GM23338 (cell line): ENCODE measurements at regions not wholly inside any gene's neighbourhood (a gene's known extent, or its start where the extent isn't known, plus 50 kb on each side); places are given as distances from the start of the nearest gene placed in this dataset.

Experiments used
- ATAC-seq: fragments of 200-7000 bp; cut with Tn5 transposase; 3 replicates; pipeline ENCODE4 v1.9.1; 2020
- DNase-seq: peaks from one replicate; pipeline ENCODE4 v3.0.0-alpha.2; 2015; ENCODE audit warnings: low spot score
- H2AFZ ChIP-seq: fragments of 200-600 bp; sonication (generic); 2 replicates; pipeline ENCODE4 v1.8.0; 2016; ENCODE audit warnings: antibody characterized with exemption, mild to moderate bottlenecking, moderate library complexity
- H3F3A ChIP-seq: fragments of 200-600 bp; sonication (generic); replicated peaks from 2 replicates; pipeline ENCODE4 v1.8.0; 2017; ENCODE audit warnings: antibody characterized with exemption, mixed run types, low read depth
- H3K27ac ChIP-seq: fragments of 200-600 bp; sonication (generic); 2 replicates; pipeline ENCODE4 v1.6.1; 2016; ENCODE audit warnings: low read depth
- H3K27me3 ChIP-seq: fragments of 200-600 bp; sonication (generic); 2 replicates; pipeline ENCODE4 v1.8.0; 2016; ENCODE audit warnings: mild to moderate bottlenecking, mixed run types, moderate library complexity; ENCODE audit not compliant: insufficient read depth
- H3K36me3 ChIP-seq: fragments of 200-600 bp; sonication (generic); 2 replicates; pipeline ENCODE4 v1.8.0; 2016; ENCODE audit warnings: mild to moderate bottlenecking; ENCODE audit not compliant: insufficient read depth
- H3K4me1 ChIP-seq: fragments of 200-600 bp; sonication (generic); 2 replicates; pipeline ENCODE4 v1.8.0; 2016; ENCODE audit warnings: mild to moderate bottlenecking, moderate library complexity; ENCODE audit not compliant: insufficient read depth
- H3K4me2 ChIP-seq: fragments of 200-600 bp; sonication (generic); 2 replicates; pipeline ENCODE4 v1.7.1; 2017; ENCODE audit warnings: mixed run types
- H3K4me3 ChIP-seq: fragments of 200-600 bp; sonication (generic); 2 replicates; pipeline ENCODE4 v1.6.1; 2016; ENCODE audit warnings: mixed run types
- H3K79me2 ChIP-seq: fragments of 200-600 bp; sonication (generic); replicated peaks from 2 replicates; pipeline ENCODE4 v1.8.0; 2017; ENCODE audit warnings: mild to moderate bottlenecking; ENCODE audit not compliant: insufficient read depth
- H3K9me2 ChIP-seq: fragments of 200-600 bp; sonication (generic); 2 replicates; pipeline ENCODE4 v1.8.0; 2017; ENCODE audit not compliant: insufficient read depth
- H4K20me1 ChIP-seq: fragments of 200-600 bp; sonication (generic); replicated peaks from 2 replicates; pipeline ENCODE4 v1.8.0; 2017; ENCODE audit warnings: mild to moderate bottlenecking; ENCODE audit not compliant: insufficient read depth
- H3K27ac Mint-ChIP-seq: 2 replicates; pipeline ENCODE4 v1.8.0; 2020; ENCODE audit warnings: inconsistent platforms, mild to moderate bottlenecking, moderate library complexity, mixed read lengths
- H3K27me3 Mint-ChIP-seq: 3 replicates; pipeline ENCODE4 v1.8.0; 2022; ENCODE audit warnings: low read depth, mild to moderate bottlenecking, moderate library complexity, mixed read lengths, inconsistent platforms; ENCODE audit not compliant: insufficient read depth, poor library complexity
- H3K36me3 Mint-ChIP-seq: 3 replicates; pipeline ENCODE4 v1.8.0; 2021; ENCODE audit warnings: low read depth, mild to moderate bottlenecking, inconsistent platforms, moderate library complexity, mixed read lengths
- H3K4me1 Mint-ChIP-seq: 3 replicates; pipeline ENCODE4 v1.8.0; 2020; ENCODE audit warnings: mild to moderate bottlenecking, inconsistent platforms, mixed read lengths
- H3K4me3 Mint-ChIP-seq: 3 replicates; pipeline ENCODE4 v1.8.0; 2021; ENCODE audit warnings: moderate library complexity, mild to moderate bottlenecking, inconsistent platforms, mixed read lengths
- H3K9me3 Mint-ChIP-seq: 3 replicates; pipeline ENCODE4 v1.8.0; 2020; ENCODE audit warnings: moderate library complexity, mild to moderate bottlenecking, inconsistent platforms, mixed read lengths
- CREB1 ChIP-seq: fragments of 250-450 bp; sonication (Bioruptor Pico); IDR thresholded peaks from 2 replicates; pipeline ENCODE4 v1.5.0; 2020; ENCODE audit warnings: low read depth, mild to moderate bottlenecking, moderate library complexity
- EZH2phosphoT487 ChIP-seq: fragments of 200-600 bp; sonication (generic); IDR thresholded peaks from one replicate; pipeline ENCODE4 v1.8.1; 2018; ENCODE audit warnings: antibody characterized with exemption; ENCODE audit not compliant: unreplicated experiment
- JUNB ChIP-seq: IDR thresholded peaks from one replicate; pipeline ENCODE4 v1.6.1; 2016; ENCODE audit warnings: antibody characterized with exemption; ENCODE audit not compliant: unreplicated experiment
- NANOG ChIP-seq: IDR thresholded peaks from 2 replicates; pipeline ENCODE4 v1.6.1; 2016; ENCODE audit warnings: antibody characterized with exemption, borderline replicate concordance
- STAT1 ChIP-seq: IDR thresholded peaks from one replicate; pipeline ENCODE4 v1.6.1; 2016; ENCODE audit warnings: antibody characterized with exemption; ENCODE audit not compliant: unreplicated experiment
- ZNF331 ChIP-seq: fragments of 250-450 bp; sonication (Bioruptor Pico); IDR thresholded peaks from 2 replicates; pipeline ENCODE4 v1.5.0; 2020; ENCODE audit warnings: low read depth, mild to moderate bottlenecking, moderate library complexity
- TF ChIP-seq, protein P1 (sequence below), 2 experiments: fragments of 200-600 bp in 1 of 2; sonication (generic) in 1 of 2; conservative IDR thresholded peaks; 2 replicates each; pipeline versions ENCODE4 v1.5.1 to v1.6.1; 2016 to 2017; ENCODE audit warnings: antibody characterized with exemption in 2 of 2, low read depth in 2 of 2, mild to moderate bottlenecking in 2 of 2, moderate library complexity in 1 of 2
- TF ChIP-seq, protein P2 (sequence below): fragments of 250-450 bp; sonication (Bioruptor Pico); IDR thresholded peaks from 2 replicates; pipeline ENCODE4 v1.5.0; 2020; ENCODE audit warnings: mild to moderate bottlenecking, moderate library complexity

DNA sequence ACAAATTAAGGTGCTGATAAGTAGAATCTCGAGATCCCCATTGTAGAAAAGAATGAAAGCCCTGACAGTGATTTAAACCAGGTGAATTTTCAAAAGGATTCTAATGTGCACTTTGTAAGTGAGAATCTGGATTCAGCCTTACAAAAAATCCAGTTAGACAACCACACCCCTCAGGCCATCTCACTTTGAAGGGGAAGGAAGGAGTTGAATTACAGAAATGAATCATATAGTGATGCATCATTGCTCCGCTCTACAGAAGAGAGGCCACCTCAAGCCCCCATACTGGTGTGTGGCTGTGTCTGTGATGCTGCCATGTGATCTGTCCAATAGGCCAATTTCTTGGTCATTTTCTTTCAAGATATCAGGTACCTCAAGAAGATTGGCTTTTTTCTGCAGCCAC is 85.5 kb upstream of the NT5E start (continued):
- TF ChIP-seq, protein P1, sequence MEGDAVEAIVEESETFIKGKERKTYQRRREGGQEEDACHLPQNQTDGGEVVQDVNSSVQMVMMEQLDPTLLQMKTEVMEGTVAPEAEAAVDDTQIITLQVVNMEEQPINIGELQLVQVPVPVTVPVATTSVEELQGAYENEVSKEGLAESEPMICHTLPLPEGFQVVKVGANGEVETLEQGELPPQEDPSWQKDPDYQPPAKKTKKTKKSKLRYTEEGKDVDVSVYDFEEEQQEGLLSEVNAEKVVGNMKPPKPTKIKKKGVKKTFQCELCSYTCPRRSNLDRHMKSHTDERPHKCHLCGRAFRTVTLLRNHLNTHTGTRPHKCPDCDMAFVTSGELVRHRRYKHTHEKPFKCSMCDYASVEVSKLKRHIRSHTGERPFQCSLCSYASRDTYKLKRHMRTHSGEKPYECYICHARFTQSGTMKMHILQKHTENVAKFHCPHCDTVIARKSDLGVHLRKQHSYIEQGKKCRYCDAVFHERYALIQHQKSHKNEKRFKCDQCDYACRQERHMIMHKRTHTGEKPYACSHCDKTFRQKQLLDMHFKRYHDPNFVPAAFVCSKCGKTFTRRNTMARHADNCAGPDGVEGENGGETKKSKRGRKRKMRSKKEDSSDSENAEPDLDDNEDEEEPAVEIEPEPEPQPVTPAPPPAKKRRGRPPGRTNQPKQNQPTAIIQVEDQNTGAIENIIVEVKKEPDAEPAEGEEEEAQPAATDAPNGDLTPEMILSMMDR (conservative IDR thresholded peaks at IDR 0.05; ENCODE audit: low read depth in 2 of 2) = no peak
- TF ChIP-seq, protein P2, sequence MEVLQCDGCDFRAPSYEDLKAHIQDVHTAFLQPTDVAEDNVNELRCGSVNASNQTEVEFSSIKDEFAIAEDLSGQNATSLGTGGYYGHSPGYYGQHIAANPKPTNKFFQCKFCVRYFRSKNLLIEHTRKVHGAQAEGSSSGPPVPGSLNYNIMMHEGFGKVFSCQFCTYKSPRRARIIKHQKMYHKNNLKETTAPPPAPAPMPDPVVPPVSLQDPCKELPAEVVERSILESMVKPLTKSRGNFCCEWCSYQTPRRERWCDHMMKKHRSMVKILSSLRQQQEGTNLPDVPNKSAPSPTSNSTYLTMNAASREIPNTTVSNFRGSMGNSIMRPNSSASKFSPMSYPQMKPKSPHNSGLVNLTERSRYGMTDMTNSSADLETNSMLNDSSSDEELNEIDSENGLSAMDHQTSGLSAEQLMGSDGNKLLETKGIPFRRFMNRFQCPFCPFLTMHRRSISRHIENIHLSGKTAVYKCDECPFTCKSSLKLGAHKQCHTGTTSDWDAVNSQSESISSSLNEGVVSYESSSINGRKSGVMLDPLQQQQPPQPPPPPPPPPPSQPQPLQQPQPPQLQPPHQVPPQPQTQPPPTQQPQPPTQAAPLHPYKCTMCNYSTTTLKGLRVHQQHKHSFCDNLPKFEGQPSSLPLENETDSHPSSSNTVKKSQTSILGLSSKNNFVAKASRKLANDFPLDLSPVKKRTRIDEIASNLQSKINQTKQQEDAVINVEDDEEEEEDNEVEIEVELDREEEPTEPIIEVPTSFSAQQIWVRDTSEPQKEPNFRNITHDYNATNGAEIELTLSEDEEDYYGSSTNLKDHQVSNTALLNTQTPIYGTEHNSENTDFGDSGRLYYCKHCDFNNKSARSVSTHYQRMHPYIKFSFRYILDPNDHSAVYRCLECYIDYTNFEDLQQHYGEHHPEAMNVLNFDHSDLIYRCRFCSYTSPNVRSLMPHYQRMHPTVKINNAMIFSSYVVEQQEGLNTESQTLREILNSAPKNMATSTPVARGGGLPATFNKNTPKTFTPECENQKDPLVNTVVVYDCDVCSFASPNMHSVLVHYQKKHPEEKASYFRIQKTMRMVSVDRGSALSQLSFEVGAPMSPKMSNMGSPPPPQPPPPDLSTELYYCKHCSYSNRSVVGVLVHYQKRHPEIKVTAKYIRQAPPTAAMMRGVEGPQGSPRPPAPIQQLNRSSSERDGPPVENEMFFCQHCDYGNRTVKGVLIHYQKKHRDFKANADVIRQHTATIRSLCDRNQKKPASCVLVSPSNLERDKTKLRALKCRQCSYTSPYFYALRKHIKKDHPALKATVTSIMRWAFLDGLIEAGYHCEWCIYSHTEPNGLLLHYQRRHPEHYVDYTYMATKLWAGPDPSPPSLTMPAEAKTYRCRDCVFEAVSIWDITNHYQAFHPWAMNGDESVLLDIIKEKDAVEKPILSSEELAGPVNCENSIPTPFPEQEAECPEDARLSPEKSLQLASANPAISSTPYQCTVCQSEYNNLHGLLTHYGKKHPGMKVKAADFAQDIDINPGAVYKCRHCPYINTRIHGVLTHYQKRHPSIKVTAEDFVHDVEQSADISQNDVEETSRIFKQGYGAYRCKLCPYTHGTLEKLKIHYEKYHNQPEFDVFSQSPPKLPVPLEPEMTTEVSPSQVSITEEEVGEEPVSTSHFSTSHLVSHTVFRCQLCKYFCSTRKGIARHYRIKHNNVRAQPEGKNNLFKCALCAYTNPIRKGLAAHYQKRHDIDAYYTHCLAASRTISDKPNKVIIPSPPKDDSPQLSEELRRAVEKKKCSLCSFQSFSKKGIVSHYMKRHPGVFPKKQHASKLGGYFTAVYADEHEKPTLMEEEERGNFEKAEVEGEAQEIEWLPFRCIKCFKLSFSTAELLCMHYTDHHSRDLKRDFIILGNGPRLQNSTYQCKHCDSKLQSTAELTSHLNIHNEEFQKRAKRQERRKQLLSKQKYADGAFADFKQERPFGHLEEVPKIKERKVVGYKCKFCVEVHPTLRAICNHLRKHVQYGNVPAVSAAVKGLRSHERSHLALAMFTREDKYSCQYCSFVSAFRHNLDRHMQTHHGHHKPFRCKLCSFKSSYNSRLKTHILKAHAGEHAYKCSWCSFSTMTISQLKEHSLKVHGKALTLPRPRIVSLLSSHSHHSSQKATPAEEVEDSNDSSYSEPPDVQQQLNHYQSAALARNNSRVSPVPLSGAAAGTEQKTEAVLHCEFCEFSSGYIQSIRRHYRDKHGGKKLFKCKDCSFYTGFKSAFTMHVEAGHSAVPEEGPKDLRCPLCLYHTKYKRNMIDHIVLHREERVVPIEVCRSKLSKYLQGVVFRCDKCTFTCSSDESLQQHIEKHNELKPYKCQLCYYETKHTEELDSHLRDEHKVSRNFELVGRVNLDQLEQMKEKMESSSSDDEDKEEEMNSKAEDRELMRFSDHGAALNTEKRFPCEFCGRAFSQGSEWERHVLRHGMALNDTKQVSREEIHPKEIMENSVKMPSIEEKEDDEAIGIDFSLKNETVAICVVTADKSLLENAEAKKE (CRISPR knock-in tag) = no peak
- TF ChIP-seq NANOG (no peak), STAT1 (no peak), JUNB (no peak)

DNA sequence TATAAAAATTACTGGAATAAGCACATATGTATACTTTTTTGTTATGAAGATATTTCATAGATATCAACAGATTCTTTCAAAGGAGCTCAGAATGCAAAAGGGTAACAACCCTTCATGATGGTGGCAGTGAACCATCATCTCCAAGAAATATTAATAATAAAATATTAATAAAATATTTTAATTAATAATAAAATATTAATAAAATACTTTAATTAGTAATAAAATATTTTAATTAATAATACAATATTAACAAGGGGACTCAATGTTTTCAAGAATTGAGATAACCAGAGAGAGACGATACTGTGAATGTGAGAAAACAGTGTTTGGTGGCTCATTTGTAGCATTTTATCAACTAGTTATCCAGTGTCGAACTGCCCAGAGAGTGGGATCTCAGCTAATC is 86.0 kb upstream of the NT5E start:
- H3F3A ChIP-seq = no peaks in the 10 kb centered on the region
- no peak overlapping the region for H3K27ac ChIP-seq
- no peaks in the 10 kb centered on the region for H3K9me2 ChIP-seq
- H3K4me1 Mint-ChIP-seq = no peaks in the 10 kb centered on the region
- no peak overlapping the region for H3K27ac Mint-ChIP-seq
- no peaks in the 10 kb centered on the region for H3K36me3 Mint-ChIP-seq
- H3K27me3 Mint-ChIP-seq = peaks cover 3% of the 10 kb centered on the region
- no peak overlapping the region for H3K4me2 ChIP-seq
- no peaks in the 10 kb centered on the region for H3K4me1 ChIP-seq
- H3K36me3 ChIP-seq = no peaks in the 10 kb centered on the region
- no peaks in the 10 kb centered on the region for H3K27me3 ChIP-seq
- no peak overlapping the region for H2AFZ ChIP-seq
- no peaks in the 10 kb centered on the region for H3K9me3 Mint-ChIP-seq
- H3K79me2 ChIP-seq = no peaks in the 10 kb centered on the region
- no peak overlapping the region for H3K4me3 ChIP-seq
- DNase-seq (no peak), ATAC-seq (no peak)
- no peaks in the 10 kb centered on the region for H4K20me1 ChIP-seq
- H3K4me3 Mint-ChIP-seq = no peak overlapping the region
- TF ChIP-seq CREB1 (CRISPR knock-in tag) (no peak), NANOG (no peak), EZH2phosphoT487 (no peak), ZNF331 (CRISPR knock-in tag) (no peak)
- TF ChIP-seq, protein P2 (CRISPR knock-in tag) = no peak
